Liver (tissue), 8 donors: ENCODE measurements at regions not wholly inside any gene's neighbourhood (a gene's known extent, or its start where the extent isn't known, plus 50 kb on each side); places are given as distances from the start of the nearest gene placed in this dataset.

ENCODE experiments used
- DNase-seq: peaks from one replicate; pipeline ENCODE4 v3.0.0-alpha.2; 2017; ENCODE audit warnings: low spot score
- H3K27ac ChIP-seq, 2 donors: one replicate each; pipeline ENCODE4 v1.7.0; 2013; ENCODE audit warnings: inconsistent platforms in 2 of 2, low read length in 2 of 2, control low read depth in 1 of 2, low read depth in 1 of 2, mild to moderate bottlenecking in 1 of 2
- H3K27me3 ChIP-seq, 4 donors: one replicate each; pipeline versions ENCODE4 v1.6.1 to v1.7.0; 2013; ENCODE audit warnings: low read length in 3 of 4, inconsistent platforms in 1 of 4, mild to moderate bottlenecking in 1 of 4, moderate library complexity in 1 of 4; ENCODE audit not compliant: control insufficient read depth in 4 of 4, insufficient read depth in 4 of 4
- H3K36me3 ChIP-seq, 4 donors: one replicate each; pipeline versions ENCODE4 v1.6.1 to v1.7.0; 2013; ENCODE audit warnings: low read length in 3 of 4, mild to moderate bottlenecking in 3 of 4, low read depth in 1 of 4, moderate library complexity in 1 of 4; ENCODE audit not compliant: control insufficient read depth in 4 of 4, insufficient read depth in 3 of 4
- H3K4me1 ChIP-seq, 4 donors: one replicate each; pipeline versions ENCODE4 v1.6.1 to v1.7.0; 2013; ENCODE audit warnings: low read length in 3 of 4, mild to moderate bottlenecking in 3 of 4, moderate library complexity in 1 of 4; ENCODE audit not compliant: control insufficient read depth in 4 of 4, insufficient read depth in 4 of 4
- H3K4me3 ChIP-seq, 3 donors: one replicate each; pipeline versions ENCODE4 v1.6.1 to v1.7.0; 2013; ENCODE audit warnings: low read length in 3 of 3, control low read depth in 1 of 3, low read depth in 1 of 3, mild to moderate bottlenecking in 1 of 3
- H3K9ac ChIP-seq, 2 donors: one replicate each; pipeline ENCODE4 v1.7.0; 2013; ENCODE audit warnings: low read length in 2 of 2, mild to moderate bottlenecking in 2 of 2, moderate library complexity in 2 of 2, control low read depth in 1 of 2, low read depth in 1 of 2
- H3K9me3 ChIP-seq, 4 donors: one replicate each; pipeline versions ENCODE4 v1.6.1 to v1.7.0; 2013; ENCODE audit warnings: low read length in 3 of 4; ENCODE audit not compliant: control insufficient read depth in 4 of 4
- EGR1 ChIP-seq, 2 donors: IDR thresholded peaks; 2 replicates each; pipeline ENCODE4 v1.6.1; 2016 to 2018; ENCODE audit warnings: antibody characterized with exemption in 2 of 2, low read depth in 2 of 2
- FOXA1 ChIP-seq: IDR thresholded peaks from 2 replicates; pipeline ENCODE4 v1.6.1; 2016; ENCODE audit warnings: antibody characterized with exemption
- FOXA2 ChIP-seq: IDR thresholded peaks from 2 replicates; pipeline ENCODE4 v1.6.1; 2016; ENCODE audit warnings: antibody characterized with exemption
- GABPA ChIP-seq, 2 donors: IDR thresholded peaks in 1 of 2; conservative IDR thresholded peaks in 1 of 2; 2 replicates each; pipeline ENCODE4 v1.6.1; 2016; ENCODE audit warnings: antibody characterized with exemption in 2 of 2, mild to moderate bottlenecking in 1 of 2, moderate library complexity in 1 of 2
- HNF4A ChIP-seq, 2 donors: conservative IDR thresholded peaks; 2 replicates each; pipeline ENCODE4 v1.6.1; 2016; ENCODE audit warnings: antibody characterized with exemption in 2 of 2, mild to moderate bottlenecking in 2 of 2
- HNF4G ChIP-seq: IDR thresholded peaks from 2 replicates; pipeline ENCODE4 v1.6.1; 2016; ENCODE audit warnings: antibody characterized with exemption
- JUND ChIP-seq, 2 donors: IDR thresholded peaks; 2 replicates each; pipeline ENCODE4 v1.6.1; 2016; ENCODE audit warnings: antibody characterized with exemption in 2 of 2
- NR2F2 ChIP-seq: IDR thresholded peaks from 2 replicates; pipeline ENCODE4 v1.6.1; 2016; ENCODE audit warnings: antibody characterized with exemption
- RAD21 ChIP-seq, 2 donors: IDR thresholded peaks; 2 replicates each; pipeline ENCODE4 v1.6.1; 2016; ENCODE audit warnings: antibody characterized with exemption in 2 of 2, mild to moderate bottlenecking in 2 of 2
- RXRA ChIP-seq, 2 donors: IDR thresholded peaks; 2 replicates each; pipeline ENCODE4 v1.6.1; 2017 to 2018; ENCODE audit warnings: antibody characterized with exemption in 2 of 2, mild to moderate bottlenecking in 1 of 2
- SP1 ChIP-seq: IDR thresholded peaks from 2 replicates; pipeline ENCODE4 v1.6.1; 2018; ENCODE audit warnings: antibody characterized with exemption, mild to moderate bottlenecking
- TAF1 ChIP-seq: conservative IDR thresholded peaks from 2 replicates; pipeline ENCODE4 v1.6.1; 2016; ENCODE audit warnings: antibody characterized with exemption, mild to moderate bottlenecking
- YY1 ChIP-seq: IDR thresholded peaks from 2 replicates; pipeline ENCODE4 v1.6.1; 2016; ENCODE audit warnings: antibody characterized with exemption, mild to moderate bottlenecking
- WGBS: extraction: QIAGEN DNeasy Blood & Tissue Kit; methylation state at CpG from one replicate; pipeline ENCODE4 v1.1.7; 2013; 5-methylcytosine and 5-hydroxymethylcytosine counted together
- TF ChIP-seq, protein P1 (sequence below): fragments of 150-350 bp; IDR thresholded peaks from 2 replicates; pipeline ENCODE4 v1.5.1; 2017; ENCODE audit warnings: improper control_type of control experiment, low read depth, low read length; ENCODE audit not compliant: missing input control
- TF ChIP-seq, protein P2 (sequence below): IDR thresholded peaks from 2 replicates; pipeline ENCODE4 v1.6.1; 2016; ENCODE audit warnings: antibody characterized with exemption
- TF ChIP-seq, protein P3 (sequence below): IDR thresholded peaks from 2 replicates; pipeline ENCODE4 v1.6.1; 2016; ENCODE audit warnings: antibody characterized with exemption
- TF ChIP-seq, protein P4 (sequence below): IDR thresholded peaks from 2 replicates; pipeline ENCODE4 v1.6.1; 2016; ENCODE audit warnings: antibody characterized with exemption
- donor health status: healthy.
- donor health status: healthy.
- donor health status: healthy.
- donor health status: healthy.
- donor health status: healthy.

DNA sequence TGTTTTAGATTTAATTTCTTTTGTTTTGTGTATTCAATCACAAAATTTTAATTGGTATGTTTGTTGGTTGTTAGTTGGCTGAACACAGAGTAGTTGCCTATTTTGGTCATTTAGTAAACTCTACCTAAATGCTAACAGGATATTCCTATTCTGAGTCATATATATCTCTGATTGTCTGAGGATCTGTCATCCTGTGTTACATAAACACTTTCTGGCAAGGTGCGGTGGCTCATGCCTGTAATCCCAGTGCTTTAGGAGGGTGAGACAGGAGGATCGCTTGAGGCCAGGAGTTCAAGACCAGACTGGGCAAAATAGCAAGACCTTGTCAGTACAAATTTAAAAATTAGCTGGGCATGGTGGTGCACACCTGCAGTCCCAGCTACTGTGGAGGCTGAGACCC lies 178.6 kb downstream of the PLCE1 start (continued):
- TF ChIP-seq, protein P1, sequence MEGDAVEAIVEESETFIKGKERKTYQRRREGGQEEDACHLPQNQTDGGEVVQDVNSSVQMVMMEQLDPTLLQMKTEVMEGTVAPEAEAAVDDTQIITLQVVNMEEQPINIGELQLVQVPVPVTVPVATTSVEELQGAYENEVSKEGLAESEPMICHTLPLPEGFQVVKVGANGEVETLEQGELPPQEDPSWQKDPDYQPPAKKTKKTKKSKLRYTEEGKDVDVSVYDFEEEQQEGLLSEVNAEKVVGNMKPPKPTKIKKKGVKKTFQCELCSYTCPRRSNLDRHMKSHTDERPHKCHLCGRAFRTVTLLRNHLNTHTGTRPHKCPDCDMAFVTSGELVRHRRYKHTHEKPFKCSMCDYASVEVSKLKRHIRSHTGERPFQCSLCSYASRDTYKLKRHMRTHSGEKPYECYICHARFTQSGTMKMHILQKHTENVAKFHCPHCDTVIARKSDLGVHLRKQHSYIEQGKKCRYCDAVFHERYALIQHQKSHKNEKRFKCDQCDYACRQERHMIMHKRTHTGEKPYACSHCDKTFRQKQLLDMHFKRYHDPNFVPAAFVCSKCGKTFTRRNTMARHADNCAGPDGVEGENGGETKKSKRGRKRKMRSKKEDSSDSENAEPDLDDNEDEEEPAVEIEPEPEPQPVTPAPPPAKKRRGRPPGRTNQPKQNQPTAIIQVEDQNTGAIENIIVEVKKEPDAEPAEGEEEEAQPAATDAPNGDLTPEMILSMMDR = no peak
- TF ChIP-seq YY1 = no peak
- no peak for TF ChIP-seq FOXA2
- TF ChIP-seq, protein P2, sequence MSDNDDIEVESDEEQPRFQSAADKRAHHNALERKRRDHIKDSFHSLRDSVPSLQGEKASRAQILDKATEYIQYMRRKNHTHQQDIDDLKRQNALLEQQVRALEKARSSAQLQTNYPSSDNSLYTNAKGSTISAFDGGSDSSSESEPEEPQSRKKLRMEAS = no peak
- no peak for TF ChIP-seq NR2F2
- no peak for TF ChIP-seq FOXA1
- no peak for TF ChIP-seq GABPA (IDR thresholded peaks at IDR 0.05 in 1 of 2, conservative IDR thresholded peaks at IDR 0.05 in 1 of 2)
- no peak for TF ChIP-seq JUND (IDR thresholded peaks at IDR 0.05)
- TF ChIP-seq EGR1 (IDR thresholded peaks at IDR 0.05; ENCODE audit: low read depth in 2 of 2) = no peak
- no peak for TF ChIP-seq RXRA (IDR thresholded peaks at IDR 0.05)
- no peak for TF ChIP-seq HNF4A (conservative IDR thresholded peaks at IDR 0.05)

DNA sequence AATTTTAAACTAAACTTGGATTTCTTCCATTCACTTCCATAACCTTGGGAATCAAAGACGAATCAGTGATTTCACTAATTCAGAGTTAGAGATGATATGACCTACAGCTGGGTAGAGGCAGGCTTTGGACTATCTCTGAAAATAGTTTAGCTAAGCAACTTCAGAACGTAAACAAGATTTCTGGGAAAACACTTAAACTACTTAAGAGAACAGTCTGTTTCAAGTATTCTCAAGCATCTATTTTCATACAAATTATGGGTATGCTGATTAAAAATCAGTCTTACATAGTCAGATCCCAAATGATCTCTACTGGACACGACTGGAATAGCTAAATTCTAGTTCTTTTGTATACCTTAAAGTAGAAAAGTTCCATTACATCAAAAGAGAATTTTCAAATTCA lies 179.9 kb downstream of the PLCE1 start:
- Histone ChIP-seq H3K9ac (no peak overlapping the region), H3K4me1 (no peaks in the 10 kb centered on the region), H3K36me3 (no peaks in the 10 kb centered on the region), H3K27ac (no peak overlapping the region), H3K27me3 (peaks cover 0 to 3% (median 0%) of the 10 kb centered on the region in 4 donors), H3K9me3 (no peaks in the 10 kb centered on the region), H3K4me3 (no peak overlapping the region)
- DNase-seq = no peak
- TF ChIP-seq NR2F2 = no peak
- TF ChIP-seq FOXA1 = no peak
- no peak for TF ChIP-seq TAF1
- no peak for TF ChIP-seq RXRA (IDR thresholded peaks at IDR 0.05)
- TF ChIP-seq GABPA (IDR thresholded peaks at IDR 0.05 in 1 of 2, conservative IDR thresholded peaks at IDR 0.05 in 1 of 2) = no peak
- no peak for TF ChIP-seq HNF4A (conservative IDR thresholded peaks at IDR 0.05)
- TF ChIP-seq, protein P3, sequence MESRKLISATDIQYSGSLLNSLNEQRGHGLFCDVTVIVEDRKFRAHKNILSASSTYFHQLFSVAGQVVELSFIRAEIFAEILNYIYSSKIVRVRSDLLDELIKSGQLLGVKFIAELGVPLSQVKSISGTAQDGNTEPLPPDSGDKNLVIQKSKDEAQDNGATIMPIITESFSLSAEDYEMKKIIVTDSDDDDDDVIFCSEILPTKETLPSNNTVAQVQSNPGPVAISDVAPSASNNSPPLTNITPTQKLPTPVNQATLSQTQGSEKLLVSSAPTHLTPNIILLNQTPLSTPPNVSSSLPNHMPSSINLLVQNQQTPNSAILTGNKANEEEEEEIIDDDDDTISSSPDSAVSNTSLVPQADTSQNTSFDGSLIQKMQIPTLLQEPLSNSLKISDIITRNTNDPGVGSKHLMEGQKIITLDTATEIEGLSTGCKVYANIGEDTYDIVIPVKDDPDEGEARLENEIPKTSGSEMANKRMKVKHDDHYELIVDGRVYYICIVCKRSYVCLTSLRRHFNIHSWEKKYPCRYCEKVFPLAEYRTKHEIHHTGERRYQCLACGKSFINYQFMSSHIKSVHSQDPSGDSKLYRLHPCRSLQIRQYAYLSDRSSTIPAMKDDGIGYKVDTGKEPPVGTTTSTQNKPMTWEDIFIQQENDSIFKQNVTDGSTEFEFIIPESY = no peak
- TF ChIP-seq, protein P1 = no peak
- no peak for TF ChIP-seq SP1
- TF ChIP-seq, protein P2 = no peak
- TF ChIP-seq RAD21 (IDR thresholded peaks at IDR 0.05) = no peak
- TF ChIP-seq, protein P4, sequence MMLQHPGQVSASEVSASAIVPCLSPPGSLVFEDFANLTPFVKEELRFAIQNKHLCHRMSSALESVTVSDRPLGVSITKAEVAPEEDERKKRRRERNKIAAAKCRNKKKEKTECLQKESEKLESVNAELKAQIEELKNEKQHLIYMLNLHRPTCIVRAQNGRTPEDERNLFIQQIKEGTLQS = no peak
- TF ChIP-seq HNF4G = no peak
- WGBS = 65% methylated on average over 3 of the region's 3 CpGs
